Caco-2 (cell line): ENCODE measurements at regions not wholly inside any gene's neighbourhood (a gene's known extent, or its start where the extent isn't known, plus 50 kb on each side); places are given as distances from the start of the nearest gene placed in this dataset.
"Not testable (repeated sequence)": the region's sequence is repeated elsewhere in the genome, so short reads cannot be mapped to it uniquely, and the experiment has no call there.

ENCODE experiments used
- BruUV-seq: library from RNA; stranded (reverse); fragments of 400-500 nt; replicated peaks from 2 replicates; lab custom pipeline; 2021; lab: Mats Ljungman, UMichigan
- CTCF ChIA-PET: fragments of 300-600 bp; sonication (Branson Sonifier 250); formaldehyde crosslinking; loops from one replicate; lab custom pipeline; 2022; ENCODE audit warnings: antibody characterized with exemption; lab: Charles Lee
- POLR2A ChIA-PET: fragments of 300-600 bp; sonication (Branson Sonifier 250); formaldehyde crosslinking; loops from one replicate; lab custom pipeline; 2022; ENCODE audit warnings: antibody characterized with exemption; lab: Charles Lee
- DNase-seq, 2 experiments: peaks; one replicate each; pipeline versions ENCODE4 v3.0.0 to v3.0.0-alpha.2; 2020 to 2022
- H3K27me3 ChIP-seq: replicated peaks from 2 replicates; pipeline ENCODE4 v1.6.0; 2011; ENCODE audit warnings: low read length; ENCODE audit not compliant: control insufficient read depth, insufficient read depth
- H3K36me3 ChIP-seq: 2 replicates; pipeline ENCODE4 v1.5.1; 2011; ENCODE audit warnings: low read length; ENCODE audit not compliant: control insufficient read depth, insufficient read depth
- H3K4me1 ChIP-seq: fragments of 250-450 bp; sonication (Bioruptor Pico); 2 replicates; pipeline ENCODE4 v1.5.1; 2020; ENCODE audit warnings: mild to moderate bottlenecking
- H3K4me3 ChIP-seq: 2 replicates; pipeline ENCODE4 v1.5.1; 2011; ENCODE audit warnings: low read depth, mild to moderate bottlenecking, control low read depth, low read length
- H3K9me3 ChIP-seq: fragments of 250-450 bp; sonication (Bioruptor Pico); 2 replicates; pipeline ENCODE4 v1.5.1; 2020; ENCODE audit warnings: mild to moderate bottlenecking, moderate library complexity
- H3K27ac Mint-ChIP-seq: one replicate; pipeline ENCODE4 v1.8.0; 2022; ENCODE audit warnings: mixed read lengths; ENCODE audit not compliant: unreplicated experiment
- H3K27me3 Mint-ChIP-seq: one replicate; pipeline ENCODE4 v1.8.0; 2022; ENCODE audit warnings: mixed read lengths; ENCODE audit not compliant: insufficient read depth, unreplicated experiment
- H3K36me3 Mint-ChIP-seq: one replicate; pipeline ENCODE4 v1.8.0; 2022; ENCODE audit warnings: mild to moderate bottlenecking, mixed read lengths; ENCODE audit not compliant: insufficient read depth, unreplicated experiment
- H3K4me1 Mint-ChIP-seq: one replicate; pipeline ENCODE4 v1.8.0; 2022; ENCODE audit warnings: low read depth, mixed read lengths; ENCODE audit not compliant: unreplicated experiment
- H3K4me3 Mint-ChIP-seq: one replicate; pipeline ENCODE4 v1.8.0; 2022; ENCODE audit warnings: mild to moderate bottlenecking, moderate library complexity, mixed read lengths; ENCODE audit not compliant: unreplicated experiment
- H3K9me3 Mint-ChIP-seq: one replicate; pipeline ENCODE4 v1.8.0; 2022; ENCODE audit warnings: mixed read lengths; ENCODE audit not compliant: unreplicated experiment
- intact Hi-C: fragments of 100-400 bp; cut with micrococcal nuclease; formaldehyde crosslinking; loops from one replicate; pipeline ENCODE4 v1.10.0; 2022; ENCODE audit not compliant: unreplicated experiment
- TF ChIP-seq, protein P1 (sequence below), 2 experiments: fragments of 200-600 bp in 1 of 2; IDR thresholded peaks; 1 replicate in 1 of 2; 2 replicates in 1 of 2; pipeline versions ENCODE4 v1.5.1 to v1.8.0; 2011 to 2022; ENCODE audit warnings: antibody characterized with exemption in 1 of 2, control low read depth in 1 of 2, inconsistent platforms in 1 of 2, low read depth in 1 of 2, low read length in 1 of 2, mild to moderate bottlenecking in 1 of 2, moderate library complexity in 1 of 2; ENCODE audit not compliant: insufficient read depth in 1 of 2, severe bottlenecking in 1 of 2, unreplicated experiment in 1 of 2

- H3K27me3 Mint-ChIP-seq, intact Hi-C loops, H3K4me3 ChIP-seq, H3K27ac Mint-ChIP-seq, CTCF ChIA-PET, POLR2A ChIA-PET, H3K36me3 Mint-ChIP-seq, DNase-seq, H3K27me3 ChIP-seq, H3K9me3 ChIP-seq, H3K4me1 ChIP-seq, H3K4me3 Mint-ChIP-seq, H3K36me3 ChIP-seq, BruUV-seq, H3K4me1 Mint-ChIP-seq: not testable (repeated sequence)
- H3K9me3 Mint-ChIP-seq: peaks cover 26% of the 10 kb centered on the region
Measured at GRCh38 chr7:57676928-57677327, 227.0 kb downstream of the ZNF716 start.

GRCh38 chr7:57685418-57685817 is 235.4 kb downstream of the ZNF716 start:
- H3K9me3 Mint-ChIP-seq: peaks cover 3% of the 10 kb centered on the region
- H3K27ac Mint-ChIP-seq: no peak overlapping the region
- intact Hi-C loops: no loop called here
- TF ChIP-seq, protein P1, sequence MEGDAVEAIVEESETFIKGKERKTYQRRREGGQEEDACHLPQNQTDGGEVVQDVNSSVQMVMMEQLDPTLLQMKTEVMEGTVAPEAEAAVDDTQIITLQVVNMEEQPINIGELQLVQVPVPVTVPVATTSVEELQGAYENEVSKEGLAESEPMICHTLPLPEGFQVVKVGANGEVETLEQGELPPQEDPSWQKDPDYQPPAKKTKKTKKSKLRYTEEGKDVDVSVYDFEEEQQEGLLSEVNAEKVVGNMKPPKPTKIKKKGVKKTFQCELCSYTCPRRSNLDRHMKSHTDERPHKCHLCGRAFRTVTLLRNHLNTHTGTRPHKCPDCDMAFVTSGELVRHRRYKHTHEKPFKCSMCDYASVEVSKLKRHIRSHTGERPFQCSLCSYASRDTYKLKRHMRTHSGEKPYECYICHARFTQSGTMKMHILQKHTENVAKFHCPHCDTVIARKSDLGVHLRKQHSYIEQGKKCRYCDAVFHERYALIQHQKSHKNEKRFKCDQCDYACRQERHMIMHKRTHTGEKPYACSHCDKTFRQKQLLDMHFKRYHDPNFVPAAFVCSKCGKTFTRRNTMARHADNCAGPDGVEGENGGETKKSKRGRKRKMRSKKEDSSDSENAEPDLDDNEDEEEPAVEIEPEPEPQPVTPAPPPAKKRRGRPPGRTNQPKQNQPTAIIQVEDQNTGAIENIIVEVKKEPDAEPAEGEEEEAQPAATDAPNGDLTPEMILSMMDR (IDR thresholded peaks at IDR 0.05; ENCODE audit: insufficient read depth in 1 of 2, low read depth in 1 of 2, low read length in 1 of 2, severe bottlenecking in 1 of 2, unreplicated experiment in 1 of 2): no peak
- POLR2A ChIA-PET: no interaction called here
- H3K9me3 ChIP-seq: no peaks in the 10 kb centered on the region
- no peak for DNase-seq
- no peaks in the 10 kb centered on the region for H3K36me3 ChIP-seq
- no peak overlapping the region for H3K4me3 Mint-ChIP-seq
- H3K27me3 ChIP-seq: no peaks in the 10 kb centered on the region
- H3K4me1 Mint-ChIP-seq: no peaks in the 10 kb centered on the region
- no peak overlapping the region for H3K4me3 ChIP-seq
- BruUV-seq: no TSS peak
- no peaks in the 10 kb centered on the region for H3K36me3 Mint-ChIP-seq
- no peaks in the 10 kb centered on the region for H3K27me3 Mint-ChIP-seq
- H3K4me1 ChIP-seq: no peaks in the 10 kb centered on the region
- CTCF ChIA-PET: no interaction called here
